ENCODE measurements at regions not wholly inside any gene's neighbourhood (a gene's known extent, or its start where the extent isn't known, plus 50 kb on each side); places are given as distances from the start of the nearest gene placed in this dataset.

GRCh38 chr18:78721238-78721875 lies 258.3 kb upstream of the SALL3 start:
- no peak for DNase-seq

GRCh38 chr18:78721981-78722380 lies 257.6 kb upstream of the SALL3 start:
- DNase-seq: no peak

- DNase-seq: peak; percentile 1
Observed at GRCh38 chr18:78722386-78722785, 257.2 kb upstream of the SALL3 start.

- DNase-seq: no peak
Observed at GRCh38 chr18:78722929-78723710, 256.5 kb upstream of the SALL3 start.

GRCh38 chr18:78724214-78724914 lies 255.3 kb upstream of the SALL3 start:
- no peak for DNase-seq

GRCh38 chr18:78725426-78725825 lies 254.2 kb upstream of the SALL3 start:
- no peak for DNase-seq

- DNase-seq: no peak
Observed at GRCh38 chr18:78726326-78727056, 253.1 kb upstream of the SALL3 start.

GRCh38 chr18:78727057-78727739 lies 252.4 kb upstream of the SALL3 start:
- DNase-seq: no peak

GRCh38 chr18:78727877-78728783 lies 251.5 kb upstream of the SALL3 start:
- DNase-seq: no peak

- DNase-seq: no peak
Observed at GRCh38 chr18:78728784-78729467, 250.7 kb upstream of the SALL3 start.

- DNase-seq: no peak
Observed at GRCh38 chr18:78730546-78730945, 249.1 kb upstream of the SALL3 start.

GRCh38 chr18:78731016-78731397 lies 248.6 kb upstream of the SALL3 start:
- no peak for DNase-seq

- no peak for DNase-seq
Observed at GRCh38 chr18:78731398-78732032, 248.1 kb upstream of the SALL3 start.

- DNase-seq: no peak
Observed at GRCh38 chr18:78732273-78733210, 247.1 kb upstream of the SALL3 start.

GRCh38 chr18:78733762-78734613 lies 245.6 kb upstream of the SALL3 start:
- DNase-seq: no peak

- no peak for DNase-seq
Observed at GRCh38 chr18:78734614-78734945, 245.0 kb upstream of the SALL3 start.

GRCh38 chr18:78735131-78736014 lies 244.2 kb upstream of the SALL3 start:
- DNase-seq: no peak

Data from DMS153 (cell line).